Stimulated activated naive B cell treated with anti-CD40 and anti-IgM and Interleukin-4, amounts not matched to agents 10 μg/mL and 1 μg/mL and 100 μg/mL, for 72 hours (primary cell): ENCODE measurements at regions not wholly inside any gene's neighbourhood (a gene's known extent, or its start where the extent isn't known, plus 50 kb on each side); places are given as distances from the start of the nearest gene placed in this dataset.

ENCODE experiments used
- ATAC-seq, 2 donors: fragments of 150-1000 bp; cut with Tn5 transposase; replicated peaks; 2 replicates each; pipeline ENCODE4 v1.10.0; 2021; ENCODE audit warnings: moderate library complexity in 1 of 2
- DNase-seq: peaks from one replicate; pipeline ENCODE4 v3.0.0; 2021
- H3K27ac Mint-ChIP-seq: one replicate; pipeline ENCODE4 v1.8.0; 2022; ENCODE audit warnings: mild to moderate bottlenecking, mixed read lengths
- H3K27me3 Mint-ChIP-seq, 2 donors: one replicate each; pipeline ENCODE4 v1.8.0; 2022; ENCODE audit warnings: mixed read lengths in 2 of 2
- H3K36me3 Mint-ChIP-seq, 2 donors: one replicate each; pipeline ENCODE4 v1.8.0; 2022; ENCODE audit warnings: mixed read lengths in 2 of 2, mild to moderate bottlenecking in 1 of 2
- H3K4me1 Mint-ChIP-seq, 2 donors: one replicate each; pipeline ENCODE4 v1.8.0; 2022; ENCODE audit warnings: mixed read lengths in 2 of 2, mild to moderate bottlenecking in 1 of 2
- H3K4me3 Mint-ChIP-seq, 2 donors: one replicate each; pipeline ENCODE4 v1.8.0; 2022; ENCODE audit warnings: mild to moderate bottlenecking in 2 of 2, mixed read lengths in 2 of 2, moderate library complexity in 1 of 2
- H3K9me3 Mint-ChIP-seq, 2 donors: one replicate each; pipeline ENCODE4 v1.8.0; 2022; ENCODE audit warnings: mixed read lengths in 2 of 2, mild to moderate bottlenecking in 1 of 2

GRCh38 chr5:105503950-105504349 lies 1941.4 kb upstream of the NUDT12 start:
- ATAC-seq = no peak

DNA sequence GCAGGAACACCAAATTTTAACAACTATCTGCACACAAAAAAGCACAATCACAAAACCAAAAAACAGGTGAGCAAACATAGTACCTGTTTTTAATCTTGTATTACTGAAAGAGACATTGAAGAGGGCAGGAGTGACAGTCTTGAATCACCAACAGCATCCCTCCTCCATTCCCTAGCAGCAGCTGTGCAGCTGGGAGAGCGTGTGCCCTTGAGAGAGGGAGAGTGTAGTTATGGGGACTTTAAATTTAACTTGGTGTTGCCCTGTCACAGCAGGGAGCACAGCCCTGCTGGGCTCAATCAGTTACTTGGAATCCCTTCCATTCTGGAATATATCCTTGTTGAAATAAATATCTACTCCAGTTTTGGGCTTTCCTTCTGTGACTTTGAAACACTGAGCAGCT lies 1938.7 kb upstream of the NUDT12 start:
- Mint-ChIP-seq H3K27me3 (no peaks in the 10 kb centered on the region), H3K4me3 (no peak overlapping the region)
- ATAC-seq = no peak

More at GRCh38 chr5:105503950-105504349, 1941.4 kb upstream of the NUDT12 start:
- no peak overlapping the region for H3K27ac Mint-ChIP-seq
- no peaks in the 10 kb centered on the region for H3K36me3 Mint-ChIP-seq
- no peak for DNase-seq
- H3K27me3 Mint-ChIP-seq = no peaks in the 10 kb centered on the region
- H3K4me1 Mint-ChIP-seq = no peaks in the 10 kb centered on the region
- H3K4me3 Mint-ChIP-seq = no peak overlapping the region
- H3K9me3 Mint-ChIP-seq = no peaks in the 10 kb centered on the region

GRCh38 chr5:105475401-105475800 lies 1912.8 kb upstream of the NUDT12 start:
- Mint-ChIP-seq H3K36me3 (no peaks in the 10 kb centered on the region), H3K27ac (no peak overlapping the region), H3K9me3 (peaks cover 0 to 2% of the 10 kb centered on the region in 2 donors), H3K27me3 (no peaks in the 10 kb centered on the region), H3K4me3 (no peak overlapping the region), H3K4me1 (no peaks in the 10 kb centered on the region)
- no peak for ATAC-seq
- DNase-seq = no peak

More for the DNA sequence above, 1938.7 kb upstream of the NUDT12 start:
- Mint-ChIP-seq H3K27ac (no peak overlapping the region), H3K9me3 (no peaks in the 10 kb centered on the region), H3K36me3 (no peaks in the 10 kb centered on the region), H3K4me1 (no peaks in the 10 kb centered on the region)
- DNase-seq = no peak

DNA sequence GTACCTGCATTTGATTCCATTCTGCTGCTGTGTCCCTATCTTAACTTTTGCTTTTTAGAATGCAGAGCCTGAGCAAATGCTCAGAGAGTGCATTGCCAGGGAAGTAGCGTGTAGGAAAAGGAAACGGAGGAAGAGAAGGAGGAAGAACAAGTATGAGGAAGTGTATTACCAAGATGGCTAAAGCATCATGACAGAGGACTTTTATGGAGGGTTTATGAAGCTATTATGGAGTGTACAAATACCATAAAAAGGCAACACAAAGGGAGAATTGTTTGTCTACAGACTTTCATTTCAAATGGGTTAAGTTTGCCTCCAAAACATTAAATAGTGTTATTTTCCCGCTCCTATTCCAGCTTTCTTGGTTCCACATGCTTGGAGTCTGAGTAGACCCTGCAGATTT lies 1899.8 kb upstream of the NUDT12 start:
- H3K36me3 Mint-ChIP-seq = no peaks in the 10 kb centered on the region
- H3K27ac Mint-ChIP-seq = no peak overlapping the region
- no peak for DNase-seq
- no peak for ATAC-seq
- H3K9me3 Mint-ChIP-seq = peaks cover 9 to 23% of the 10 kb centered on the region in 2 donors
- H3K4me3 Mint-ChIP-seq = no peak overlapping the region
- no peaks in the 10 kb centered on the region for H3K4me1 Mint-ChIP-seq
- H3K27me3 Mint-ChIP-seq = no peaks in the 10 kb centered on the region

DNA sequence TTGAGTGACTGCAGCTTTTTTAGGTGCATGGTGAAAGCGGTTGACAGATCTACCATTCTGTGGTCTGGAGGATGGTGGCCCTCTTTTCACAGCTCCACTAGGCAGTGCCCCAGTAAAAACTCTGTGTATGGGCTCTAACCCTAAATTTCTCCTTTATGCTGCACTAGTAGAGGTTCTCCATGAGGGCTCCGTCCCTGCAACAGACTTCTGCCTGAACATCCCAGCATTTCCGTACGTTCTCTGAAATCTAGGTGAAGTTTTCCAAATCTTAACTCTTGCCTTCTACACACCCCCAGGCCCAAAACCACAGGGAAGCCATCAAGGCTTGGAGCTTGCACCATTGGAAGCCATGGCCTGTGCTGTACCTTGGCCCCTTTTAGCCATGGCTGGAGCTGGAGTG lies 1898.1 kb upstream of the NUDT12 start:
- Mint-ChIP-seq H3K4me1 (no peaks in the 10 kb centered on the region), H3K36me3 (no peaks in the 10 kb centered on the region), H3K27me3 (no peaks in the 10 kb centered on the region), H3K4me3 (no peak overlapping the region), H3K9me3 (peaks cover 9 to 24% of the 10 kb centered on the region in 2 donors), H3K27ac (no peak overlapping the region)
- ATAC-seq (no peak), DNase-seq (no peak)

- H3K4me1 Mint-ChIP-seq = no peaks in the 10 kb centered on the region
- H3K36me3 Mint-ChIP-seq = no peaks in the 10 kb centered on the region
- H3K27ac Mint-ChIP-seq = no peak overlapping the region
- no peak for DNase-seq
- no peak overlapping the region for H3K4me3 Mint-ChIP-seq
- no peak for ATAC-seq
- H3K9me3 Mint-ChIP-seq = peaks cover 6 to 11% of the 10 kb centered on the region in 2 donors
- no peaks in the 10 kb centered on the region for H3K27me3 Mint-ChIP-seq
Measured at GRCh38 chr5:105453216-105453807, 1890.7 kb upstream of the NUDT12 start.

DNA sequence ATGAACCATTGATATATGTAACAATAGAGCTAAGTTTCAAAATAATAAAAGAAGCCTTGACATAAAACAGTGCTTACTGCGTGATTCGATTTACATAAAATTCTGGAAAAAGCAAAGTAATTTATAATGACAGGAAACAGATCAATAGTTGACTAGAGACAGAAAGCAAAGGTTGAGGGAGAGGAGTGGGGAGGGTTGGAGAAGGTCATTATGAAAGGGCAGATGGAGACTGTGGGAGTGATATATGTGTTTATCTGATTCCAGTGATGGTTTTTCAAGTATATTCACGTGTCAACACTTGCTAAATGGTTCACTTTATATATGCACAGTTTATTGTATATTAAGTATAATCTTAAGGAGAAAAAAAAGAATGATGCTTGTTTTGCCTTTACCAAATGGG lies 1885.7 kb upstream of the NUDT12 start:
- DNase-seq (no peak), ATAC-seq (no peak)
- H3K9me3 Mint-ChIP-seq = peaks cover 12% of the 10 kb centered on the region in 2 donors
- no peaks in the 10 kb centered on the region for H3K27me3 Mint-ChIP-seq
- no peaks in the 10 kb centered on the region for H3K4me1 Mint-ChIP-seq
- H3K27ac Mint-ChIP-seq = no peak overlapping the region
- H3K36me3 Mint-ChIP-seq = no peaks in the 10 kb centered on the region
- no peak overlapping the region for H3K4me3 Mint-ChIP-seq

- no peaks in the 10 kb centered on the region for H3K36me3 Mint-ChIP-seq
- no peaks in the 10 kb centered on the region for H3K9me3 Mint-ChIP-seq
- H3K27me3 Mint-ChIP-seq = no peaks in the 10 kb centered on the region
- no peak for DNase-seq
- no peak for ATAC-seq
- no peak overlapping the region for H3K27ac Mint-ChIP-seq
- H3K4me3 Mint-ChIP-seq = no peak overlapping the region
- H3K4me1 Mint-ChIP-seq = no peaks in the 10 kb centered on the region
Measured at GRCh38 chr5:105430516-105430915, 1867.9 kb upstream of the NUDT12 start.

GRCh38 chr5:105428451-105429380 lies 1866.1 kb upstream of the NUDT12 start:
- Mint-ChIP-seq H3K27ac (no peak overlapping the region), H3K4me1 (no peaks in the 10 kb centered on the region), H3K9me3 (no peaks in the 10 kb centered on the region)

DNA sequence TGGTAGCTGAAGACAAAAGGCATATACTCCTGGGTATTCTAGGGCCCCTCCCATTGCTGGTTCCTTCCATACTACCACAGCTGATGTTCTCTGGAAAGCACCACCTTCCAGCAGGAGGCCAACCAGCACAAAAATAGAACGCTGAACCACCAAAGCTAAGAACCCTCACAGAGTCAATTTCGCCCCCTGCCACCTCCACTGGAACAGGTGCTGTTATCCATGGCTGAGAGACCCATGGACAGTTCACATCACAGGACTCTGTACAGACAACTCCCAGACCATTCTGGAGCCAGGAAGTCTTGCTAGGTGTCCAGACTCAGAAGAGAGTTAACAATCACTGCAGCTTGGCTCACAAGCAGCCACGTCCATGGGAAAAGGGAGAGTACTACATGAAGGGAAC lies 1851.5 kb upstream of the NUDT12 start:
- Mint-ChIP-seq H3K27me3 (no peaks in the 10 kb centered on the region), H3K27ac (no peak overlapping the region), H3K36me3 (no peaks in the 10 kb centered on the region), H3K4me3 (no peak overlapping the region), H3K9me3 (peaks cover 8 to 10% of the 10 kb centered on the region in 2 donors), H3K4me1 (no peaks in the 10 kb centered on the region)
- DNase-seq (no peak), ATAC-seq (no peak)

More at GRCh38 chr5:105428451-105429380, 1866.1 kb upstream of the NUDT12 start:
- H3K27me3 Mint-ChIP-seq = no peaks in the 10 kb centered on the region
- ATAC-seq (no peak), DNase-seq (no peak)
- no peaks in the 10 kb centered on the region for H3K36me3 Mint-ChIP-seq
- no peak overlapping the region for H3K4me3 Mint-ChIP-seq

DNA sequence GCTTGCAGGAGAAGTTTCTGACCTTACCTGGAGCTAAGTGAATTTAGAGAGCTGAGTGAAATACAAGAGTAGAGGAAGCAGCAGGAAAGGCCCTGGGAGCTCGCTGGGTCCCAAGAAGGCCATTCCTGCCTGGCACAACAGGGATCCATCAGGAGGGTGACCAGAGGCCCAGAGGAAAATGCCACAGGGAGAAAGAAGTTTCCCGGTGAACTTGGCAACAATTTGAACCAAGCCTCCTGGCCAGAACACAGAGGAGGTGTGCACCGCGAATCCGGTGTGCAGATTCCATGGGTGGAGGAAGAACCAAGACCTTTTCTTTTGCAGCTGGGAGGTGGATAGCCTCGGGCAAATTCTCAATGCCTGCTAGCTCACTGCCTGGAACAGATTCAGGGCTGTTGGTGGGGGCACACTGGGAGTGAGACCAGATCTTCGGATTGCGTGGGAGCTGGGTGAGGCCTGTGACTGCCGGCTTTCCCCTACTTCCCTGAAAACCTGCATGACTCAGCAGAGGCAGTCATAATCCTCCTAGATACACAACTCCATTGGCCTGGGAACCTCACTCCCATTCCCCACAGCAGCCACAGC lies 1850.9 kb upstream of the NUDT12 start:
- no peak for ATAC-seq
- no peak for DNase-seq
- Mint-ChIP-seq H3K4me3 (no peak overlapping the region), H3K27me3 (no peaks in the 10 kb centered on the region), H3K9me3 (peaks cover 6 to 7% of the 10 kb centered on the region in 2 donors), H3K4me1 (no peaks in the 10 kb centered on the region), H3K27ac (no peak overlapping the region), H3K36me3 (no peaks in the 10 kb centered on the region)

- Mint-ChIP-seq H3K36me3 (no peaks in the 10 kb centered on the region), H3K4me1 (no peaks in the 10 kb centered on the region), H3K9me3 (peaks cover 0 to 4% of the 10 kb centered on the region in 2 donors), H3K27ac (no peak overlapping the region), H3K27me3 (no peaks in the 10 kb centered on the region), H3K4me3 (no peak overlapping the region)
- ATAC-seq (no peak), DNase-seq (no peak)
Measured at GRCh38 chr5:105409695-105410094, 1847.1 kb upstream of the NUDT12 start.

GRCh38 chr5:105407200-105407599 lies 1844.6 kb upstream of the NUDT12 start:
- no peaks in the 10 kb centered on the region for H3K27me3 Mint-ChIP-seq
- ATAC-seq (no peak), DNase-seq (no peak)
- no peak overlapping the region for H3K27ac Mint-ChIP-seq
- H3K36me3 Mint-ChIP-seq = no peaks in the 10 kb centered on the region
- no peak overlapping the region for H3K4me3 Mint-ChIP-seq
- no peaks in the 10 kb centered on the region for H3K9me3 Mint-ChIP-seq
- H3K4me1 Mint-ChIP-seq = no peaks in the 10 kb centered on the region

- Mint-ChIP-seq H3K27ac (no peak overlapping the region), H3K36me3 (no peaks in the 10 kb centered on the region), H3K27me3 (no peaks in the 10 kb centered on the region), H3K4me3 (no peak overlapping the region), H3K9me3 (peaks cover 0 to 2% of the 10 kb centered on the region in 2 donors), H3K4me1 (no peaks in the 10 kb centered on the region)
- no peak for ATAC-seq
- DNase-seq = no peak
Measured at GRCh38 chr5:105397749-105398148, 1835.2 kb upstream of the NUDT12 start.

GRCh38 chr5:105392710-105393149 lies 1830.1 kb upstream of the NUDT12 start:
- Mint-ChIP-seq H3K4me3 (no peak overlapping the region), H3K4me1 (no peaks in the 10 kb centered on the region), H3K36me3 (no peaks in the 10 kb centered on the region), H3K9me3 (no peaks in the 10 kb centered on the region), H3K27ac (no peak overlapping the region), H3K27me3 (no peaks in the 10 kb centered on the region)
- ATAC-seq = no peak
- no peak for DNase-seq
